ENCODE measurements at regions not wholly inside any gene's neighbourhood (a gene's known extent, or its start where the extent isn't known, plus 50 kb on each side); places are given as distances from the start of the nearest gene placed in this dataset.
"Not testable (repeated sequence)": the region's sequence is repeated elsewhere in the genome, so short reads cannot be mapped to it uniquely, and the experiment has no call there.

GRCh38 chr7:42720991-42721796, 190.7 kb downstream of the C7orf25 start:
- Mint-ChIP-seq H3K27ac (no peak overlapping the region), H3K4me3 (no peak overlapping the region)
- WGBS, 2 experiments (ENCODE audit: insufficient coverage in 1 of 2, insufficient read length in 1 of 2): 62 to 73% methylated on average over 5 to 10 of the region's 10 CpGs

GRCh38 chr7:42720012-42720411, 191.9 kb downstream of the C7orf25 start:
- no peak for DNase-seq
- no peaks in the 10 kb centered on the region for H3K4me1 ChIP-seq (ENCODE audit: control insufficient read depth, insufficient read depth, low read length)
- Mint-ChIP-seq H3K4me3 (no peak overlapping the region), H3K27ac (no peak overlapping the region), H3K27me3 (ENCODE audit: insufficient read depth) (no peaks in the 10 kb centered on the region), H3K4me1 (peaks cover 4% of the 10 kb centered on the region), H3K9me3 (peaks cover 3% of the 10 kb centered on the region), H3K36me3 (ENCODE audit: low read depth) (no peaks in the 10 kb centered on the region)
- H3K36me3 ChIP-seq (ENCODE audit: control insufficient read depth, insufficient read depth, low read length): no peaks in the 10 kb centered on the region
- H3K9me3 ChIP-seq (ENCODE audit: control insufficient read depth, low read length): no peaks in the 10 kb centered on the region
- H3K27ac ChIP-seq (ENCODE audit: low read depth, low read length): no peak overlapping the region
- H3K27me3 ChIP-seq (ENCODE audit: control insufficient read depth, insufficient read depth, low read length, poor library complexity, severe bottlenecking): no peaks in the 10 kb centered on the region
- no peak overlapping the region for H3K4me3 ChIP-seq (ENCODE audit: low read length)
- TF ChIP-seq, protein P1, sequence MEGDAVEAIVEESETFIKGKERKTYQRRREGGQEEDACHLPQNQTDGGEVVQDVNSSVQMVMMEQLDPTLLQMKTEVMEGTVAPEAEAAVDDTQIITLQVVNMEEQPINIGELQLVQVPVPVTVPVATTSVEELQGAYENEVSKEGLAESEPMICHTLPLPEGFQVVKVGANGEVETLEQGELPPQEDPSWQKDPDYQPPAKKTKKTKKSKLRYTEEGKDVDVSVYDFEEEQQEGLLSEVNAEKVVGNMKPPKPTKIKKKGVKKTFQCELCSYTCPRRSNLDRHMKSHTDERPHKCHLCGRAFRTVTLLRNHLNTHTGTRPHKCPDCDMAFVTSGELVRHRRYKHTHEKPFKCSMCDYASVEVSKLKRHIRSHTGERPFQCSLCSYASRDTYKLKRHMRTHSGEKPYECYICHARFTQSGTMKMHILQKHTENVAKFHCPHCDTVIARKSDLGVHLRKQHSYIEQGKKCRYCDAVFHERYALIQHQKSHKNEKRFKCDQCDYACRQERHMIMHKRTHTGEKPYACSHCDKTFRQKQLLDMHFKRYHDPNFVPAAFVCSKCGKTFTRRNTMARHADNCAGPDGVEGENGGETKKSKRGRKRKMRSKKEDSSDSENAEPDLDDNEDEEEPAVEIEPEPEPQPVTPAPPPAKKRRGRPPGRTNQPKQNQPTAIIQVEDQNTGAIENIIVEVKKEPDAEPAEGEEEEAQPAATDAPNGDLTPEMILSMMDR (conservative IDR thresholded peaks at IDR 0.05): no peak
- H3K9ac ChIP-seq (ENCODE audit: extremely low read depth, low read length, poor library complexity, severe bottlenecking): no peak overlapping the region

More at GRCh38 chr7:42720991-42721796, 190.7 kb downstream of the C7orf25 start:
- Histone ChIP-seq H3K27ac (ENCODE audit: low read depth, low read length) (peak overlapping the region; percentile 46), H3K4me3 (ENCODE audit: low read length) (no peak overlapping the region), H3K4me1 (ENCODE audit: control insufficient read depth, insufficient read depth, low read length) (no peaks in the 10 kb centered on the region), H3K9me3 (ENCODE audit: control insufficient read depth, low read length) (no peaks in the 10 kb centered on the region), H3K9ac (ENCODE audit: extremely low read depth, low read length, poor library complexity, severe bottlenecking) (no peak overlapping the region), H3K27me3 (ENCODE audit: control insufficient read depth, insufficient read depth, low read length, poor library complexity, severe bottlenecking) (no peaks in the 10 kb centered on the region), H3K36me3 (ENCODE audit: control insufficient read depth, insufficient read depth, low read length) (no peaks in the 10 kb centered on the region)
- H3K9me3 Mint-ChIP-seq: peaks cover 3% of the 10 kb centered on the region
- no peaks in the 10 kb centered on the region for H3K27me3 Mint-ChIP-seq (ENCODE audit: insufficient read depth)
- peaks cover 4% of the 10 kb centered on the region for H3K4me1 Mint-ChIP-seq
- H3K36me3 Mint-ChIP-seq (ENCODE audit: low read depth): no peaks in the 10 kb centered on the region
- no peak for DNase-seq
- TF ChIP-seq, protein P1 (conservative IDR thresholded peaks at IDR 0.05): no peak

- not testable (repeated sequence) for H3K27me3 ChIP-seq (ENCODE audit: control insufficient read depth, insufficient read depth, low read length, poor library complexity, severe bottlenecking); H3K27me3 Mint-ChIP-seq (ENCODE audit: insufficient read depth); H3K9ac ChIP-seq (ENCODE audit: extremely low read depth, low read length, poor library complexity, severe bottlenecking); H3K27ac Mint-ChIP-seq; H3K27ac ChIP-seq (ENCODE audit: low read depth, low read length); H3K4me1 ChIP-seq (ENCODE audit: control insufficient read depth, insufficient read depth, low read length); H3K4me3 ChIP-seq (ENCODE audit: low read length); H3K36me3 ChIP-seq (ENCODE audit: control insufficient read depth, insufficient read depth, low read length); H3K4me1 Mint-ChIP-seq; H3K36me3 Mint-ChIP-seq (ENCODE audit: low read depth); H3K4me3 Mint-ChIP-seq; H3K9me3 Mint-ChIP-seq; H3K9me3 ChIP-seq (ENCODE audit: control insufficient read depth, low read length); DNase-seq
- WGBS, 2 experiments (ENCODE audit: insufficient coverage in 1 of 2, insufficient read length in 1 of 2): 94 to 96% methylated on average over 2 of the region's 2 CpGs
These were observed 193.4 kb downstream of the C7orf25 start for GRCh38 chr7:42718466-42718865.

DNA sequence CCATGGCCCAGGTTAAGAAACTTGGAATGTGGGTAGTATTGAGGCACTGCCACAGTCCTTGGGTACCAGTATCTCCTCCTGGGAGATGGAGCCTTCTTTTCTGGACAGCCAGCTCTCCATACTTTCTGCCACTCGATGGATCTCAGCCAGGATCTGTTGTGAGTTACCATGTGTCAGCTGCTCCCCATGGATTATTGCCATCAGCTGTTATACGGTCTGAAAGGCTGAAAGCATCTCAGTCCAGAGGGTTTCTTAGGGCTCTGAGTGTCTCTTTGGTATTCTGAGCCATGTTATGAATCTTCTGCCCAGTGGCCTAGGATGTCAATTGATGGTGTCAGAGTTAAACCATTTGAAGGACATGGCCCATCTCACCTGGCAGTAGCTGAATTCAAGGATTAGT, 197.5 kb downstream of the C7orf25 start:
- WGBS, 2 experiments (ENCODE audit: insufficient coverage in 1 of 2, insufficient read length in 1 of 2): 88 to 97% methylated on average over 2 of the region's 2 CpGs
- H3K4me3 Mint-ChIP-seq: no peak overlapping the region
- Histone ChIP-seq H3K4me1 (ENCODE audit: control insufficient read depth, insufficient read depth, low read length) (no peaks in the 10 kb centered on the region), H3K27me3 (ENCODE audit: control insufficient read depth, insufficient read depth, low read length, poor library complexity, severe bottlenecking) (no peaks in the 10 kb centered on the region), H3K27ac (ENCODE audit: low read depth, low read length) (no peak overlapping the region), H3K36me3 (ENCODE audit: control insufficient read depth, insufficient read depth, low read length) (no peaks in the 10 kb centered on the region), H3K4me3 (ENCODE audit: low read length) (no peak overlapping the region), H3K9ac (ENCODE audit: extremely low read depth, low read length, poor library complexity, severe bottlenecking) (no peak overlapping the region), H3K9me3 (ENCODE audit: control insufficient read depth, low read length) (peaks cover 9% of the 10 kb centered on the region)
- H3K27ac Mint-ChIP-seq: no peak overlapping the region
- peaks cover 3% of the 10 kb centered on the region for H3K9me3 Mint-ChIP-seq
- no peaks in the 10 kb centered on the region for H3K36me3 Mint-ChIP-seq (ENCODE audit: low read depth)
- H3K4me1 Mint-ChIP-seq: no peaks in the 10 kb centered on the region
- TF ChIP-seq, protein P1 (conservative IDR thresholded peaks at IDR 0.05): no peak
- no peaks in the 10 kb centered on the region for H3K27me3 Mint-ChIP-seq (ENCODE audit: insufficient read depth)
- no peak for DNase-seq

Measured in endodermal cell (in vitro differentiated cells).